ENCODE measurements at regions not wholly inside any gene's neighbourhood (a gene's known extent, or its start where the extent isn't known, plus 50 kb on each side); places are given as distances from the start of the nearest gene placed in this dataset.

GRCh38 chr2:139000131-139000785, 220.1 kb upstream of the NXPH2 start:
- Histone ChIP-seq H3K27me3 (ENCODE audit: control insufficient read depth in 2 of 2, insufficient read depth in 2 of 2, low read length in 2 of 2) (no peaks in the 10 kb centered on the region), H3K9me1 (ENCODE audit: control insufficient read depth, insufficient read depth, low read length) (no peaks in the 10 kb centered on the region), H3K4me3 (no peak overlapping the region), H3K27ac (ENCODE audit: extremely low read depth, low read depth, low read length) (no peak overlapping the region), H2AFZ (ENCODE audit: low read depth, low read length) (no peak overlapping the region), H4K20me1 (replicated peaks; ENCODE audit: control insufficient read depth, insufficient read depth, low read length) (no peaks in the 10 kb centered on the region), H3K4me1 (replicated peaks in 1 of 2; ENCODE audit: control insufficient read depth in 2 of 2, insufficient read depth in 2 of 2, low read length in 2 of 2) (no peaks in the 10 kb centered on the region), H3K9ac (ENCODE audit: insufficient read depth in 1 of 2, low read depth in 2 of 2, low read length in 2 of 2) (no peak overlapping the region), H3K4me2 (ENCODE audit: insufficient read depth, low read length) (no peak overlapping the region), H3K79me2 (ENCODE audit: control insufficient read depth, insufficient read depth, low read length) (no peaks in the 10 kb centered on the region), H3K9me3 (replicated peaks; ENCODE audit: control insufficient read depth, insufficient read depth, low read depth, low read length) (no peaks in the 10 kb centered on the region; the same call in 1 of the 2 replicates), H3K36me3 (ENCODE audit: control insufficient read depth, insufficient read depth, low read length) (no peaks in the 10 kb centered on the region)
- TF ChIP-seq ZBTB40 (IDR thresholded peaks at IDR 0.05) (no peak), ZBTB40 (CRISPR knock-in tag; IDR thresholded peaks at IDR 0.05) (no peak), NEUROD1 (IDR thresholded peaks at IDR 0.05; ENCODE audit: borderline replicate concordance, low read depth, low read length, partially characterized antibody) (no peak), SMARCA5 (IDR thresholded peaks at IDR 0.05) (no peak), HSF4 (CRISPR knock-in tag; IDR thresholded peaks at IDR 0.05; ENCODE audit: borderline replicate concordance) (no peak)
- ATAC-seq (no peak), FAIRE-seq (no peak), DNase-seq (ENCODE audit: extremely low read depth in 1 of 4, low spot score in 3 of 4) (no peak)
- BruUV-seq (replicated peaks): no TSS peak
- CTCF ChIA-PET (ENCODE audit: low intra/inter-chr PET ratio): no interaction called here
- WGBS (ENCODE audit: insufficient coverage, low coverage, missing lambda C conversion rate): 2% methylated on average over 6 of the region's 6 CpGs
- in situ Hi-C loops (cut with MboI): no loop called here
- intact Hi-C loops (cut with micrococcal nuclease): no loop called here
- POLR2A ChIA-PET: no interaction called here
